GM18498 (cell line): ENCODE measurements at regions not wholly inside any gene's neighbourhood (a gene's known extent, or its start where the extent isn't known, plus 50 kb on each side); places are given as distances from the start of the nearest gene placed in this dataset.

ENCODE experiments used
- ATAC-seq: cut with Tn5 transposase; IDR thresholded peaks from one replicate; pipeline ENCODE4 v1.9.1; 2021; ENCODE audit warnings: mild to moderate bottlenecking, moderate library complexity; ENCODE audit not compliant: unreplicated experiment

DNA sequence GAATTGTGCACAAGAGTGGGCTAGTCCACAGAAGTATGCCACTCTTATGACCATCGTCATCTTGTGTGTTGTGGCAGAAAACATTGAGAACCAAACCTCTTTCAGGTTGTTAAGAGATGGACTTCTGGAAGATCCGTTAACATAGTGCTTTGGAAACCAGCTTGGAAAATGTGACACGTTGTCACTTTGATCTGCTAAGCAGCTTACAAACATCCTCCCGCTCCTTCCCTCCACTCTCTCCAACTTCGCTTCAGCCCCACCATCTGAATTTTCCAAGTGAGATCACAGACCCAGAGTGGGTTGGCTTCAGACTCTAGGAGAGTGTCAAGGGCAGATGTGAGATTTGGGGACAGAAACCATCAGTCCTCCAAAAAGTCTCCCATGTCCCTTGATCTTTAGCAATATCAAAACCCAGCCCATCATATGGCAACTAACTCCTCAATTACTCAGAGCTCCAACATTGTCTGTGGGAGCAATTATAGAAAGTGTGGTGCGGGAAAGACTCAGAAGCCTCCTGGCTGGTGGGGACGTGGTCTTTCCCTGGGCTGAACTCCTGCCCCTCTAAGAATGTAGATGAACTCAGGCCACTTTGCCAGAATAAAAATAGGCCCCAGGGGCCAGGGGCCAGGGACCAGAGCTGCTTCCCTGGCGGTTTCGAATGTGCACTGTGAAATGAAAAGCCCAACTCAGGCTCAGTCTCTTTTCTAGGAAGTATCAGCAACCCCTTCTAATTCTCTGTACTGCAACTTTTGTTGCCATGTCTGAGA is 129.5 kb downstream of the SLC38A6 start:
- ATAC-seq: no peak

- no peak for ATAC-seq
Measured at GRCh38 chr14:61109288-61109687, 128.2 kb downstream of the SLC38A6 start.

DNA sequence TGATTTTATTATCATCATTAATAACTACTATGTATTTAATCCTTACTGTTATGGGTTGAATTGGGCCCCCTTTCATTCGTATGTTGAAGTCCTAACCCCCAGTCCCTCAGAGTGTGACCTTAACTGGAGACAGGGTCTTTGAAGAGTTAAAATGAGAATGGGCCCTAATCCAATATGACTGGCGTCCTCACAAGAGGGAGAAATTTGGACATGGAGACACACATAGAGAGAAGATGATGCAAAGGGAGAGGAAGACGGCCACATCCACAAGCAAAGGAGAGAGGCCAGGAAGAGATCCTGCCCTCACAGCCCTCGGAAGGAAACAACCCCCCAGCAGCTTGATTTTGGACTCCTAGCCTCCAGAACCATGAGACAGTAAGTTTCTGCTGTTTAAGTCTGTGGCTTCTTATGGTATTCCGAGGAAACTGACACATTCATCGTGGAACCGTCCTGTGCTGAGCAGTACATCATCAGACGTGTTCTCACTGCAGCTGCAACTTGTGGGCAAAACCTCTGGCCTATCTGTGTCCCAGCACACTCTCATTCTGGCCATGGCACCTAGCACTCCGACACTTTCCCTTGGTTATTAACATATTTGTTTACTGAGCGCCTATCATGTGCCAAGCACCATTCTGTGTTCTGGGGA is 127.6 kb downstream of the SLC38A6 start:
- no peak for ATAC-seq

- ATAC-seq: no peak
Measured at GRCh38 chr14:61107869-61108493, 126.9 kb downstream of the SLC38A6 start.

DNA sequence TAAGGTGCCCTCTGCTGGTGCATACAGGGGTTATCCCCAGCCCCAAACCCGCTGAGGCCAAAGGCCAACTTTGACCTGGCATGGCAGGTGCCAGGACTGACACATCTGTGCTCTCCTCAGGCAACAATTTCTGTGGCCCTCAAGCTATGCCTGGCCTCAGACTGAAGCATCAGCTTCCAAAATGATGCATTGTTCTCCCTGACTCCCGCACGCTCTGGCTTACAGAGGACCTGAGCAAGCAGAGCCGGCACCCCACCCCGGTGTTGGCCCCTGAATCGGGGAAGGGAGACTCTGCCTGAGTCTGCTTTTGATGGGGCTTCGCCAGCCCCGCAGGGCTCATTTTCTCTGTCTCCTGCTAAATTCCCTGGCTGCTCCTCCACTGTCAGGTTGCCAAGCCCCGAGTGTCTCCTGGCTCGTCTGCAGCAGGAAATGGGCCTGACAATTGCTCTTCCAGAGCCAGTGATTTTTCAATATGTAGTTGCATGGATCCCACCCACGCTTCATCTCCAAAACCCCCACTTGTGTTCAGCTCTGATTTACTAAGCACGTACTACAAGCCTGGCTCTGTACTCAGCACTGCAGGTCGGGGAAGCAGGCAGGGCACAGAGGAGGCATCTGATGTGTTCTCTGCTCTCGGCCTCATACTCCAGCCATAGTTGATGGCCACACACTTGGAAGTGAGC is 126.1 kb downstream of the SLC38A6 start:
- no peak for ATAC-seq

DNA sequence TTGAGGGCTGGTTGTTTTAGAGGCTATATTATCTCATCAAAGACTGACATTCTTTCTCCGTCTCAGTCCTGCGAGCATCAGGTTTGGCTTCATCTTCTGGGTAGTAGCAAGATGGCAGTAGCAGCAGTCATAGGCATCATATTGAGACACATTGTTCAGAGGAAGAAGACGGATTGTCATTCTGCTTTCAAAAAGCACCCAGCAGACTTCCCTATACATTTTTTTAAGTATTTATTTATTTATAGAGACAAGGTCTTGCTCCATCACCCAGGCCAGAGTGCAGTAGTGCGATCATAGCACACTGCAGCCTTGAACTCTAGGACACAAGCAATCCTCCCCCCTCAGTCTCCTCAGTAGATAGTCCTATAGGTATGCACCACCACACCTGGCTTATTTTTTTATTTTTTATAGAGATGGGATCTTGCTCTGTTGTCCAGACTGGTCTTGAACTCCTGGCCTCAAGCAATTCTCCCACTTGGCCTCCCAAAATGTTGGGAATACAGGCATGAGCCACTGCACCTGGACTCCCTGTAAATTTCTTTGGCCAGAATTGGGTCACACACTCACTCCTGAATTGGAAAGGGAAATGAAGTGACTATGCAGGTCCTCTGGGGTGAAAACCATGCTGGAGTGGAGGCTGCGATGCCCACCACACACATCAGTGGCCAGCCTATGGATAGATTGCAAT is 125.4 kb downstream of the SLC38A6 start:
- ATAC-seq: no peak

DNA sequence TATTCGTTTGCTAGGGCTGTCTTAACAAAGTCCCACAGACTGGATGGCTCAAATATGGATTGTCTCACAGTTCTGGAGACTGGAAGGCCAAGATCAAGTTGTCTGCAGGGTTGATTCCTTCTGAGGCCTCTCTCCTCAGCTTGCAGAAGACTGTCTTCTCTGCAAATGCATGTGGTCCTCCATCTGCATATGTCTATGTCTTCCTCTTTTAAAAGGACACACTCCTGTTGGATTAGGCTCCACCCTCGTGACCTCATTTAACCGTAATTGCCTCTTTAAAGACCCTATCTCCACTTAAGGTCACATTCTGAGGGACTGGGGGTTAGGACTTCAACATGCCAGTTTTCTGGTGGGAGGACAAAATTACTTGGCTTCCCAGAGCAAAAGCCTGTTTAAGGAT is 123.3 kb downstream of the SLC38A6 start:
- ATAC-seq: no peak

- peak; percentile 62 for ATAC-seq
Measured at GRCh38 chr14:61103541-61104339, 122.7 kb downstream of the SLC38A6 start.

GRCh38 chr14:61102549-61103466 is 121.8 kb downstream of the SLC38A6 start:
- ATAC-seq: peak; percentile 48
